Keratinocyte (primary cell): ENCODE measurements at regions not wholly inside any gene's neighbourhood (a gene's known extent, or its start where the extent isn't known, plus 50 kb on each side); places are given as distances from the start of the nearest gene placed in this dataset.

ENCODE experiments used
- EZH2 ChIP-seq: IDR thresholded peaks from one replicate; pipeline ENCODE4 v1.6.1; 2012; ENCODE audit warnings: inconsistent platforms, mild to moderate bottlenecking, low read length, moderate library complexity
- TF ChIP-seq, protein P1 (sequence below), 3 experiments: IDR thresholded peaks in 1 of 3; conservative IDR thresholded peaks in 1 of 3; optimal IDR thresholded peaks in 1 of 3; 2 replicates in 2 of 3; 3 replicates in 1 of 3; pipeline versions ENCODE3 to v1.5.1; 2011; ENCODE audit warnings: low read length in 3 of 3, mild to moderate bottlenecking in 3 of 3, moderate library complexity in 2 of 3, control low read depth in 1 of 3, inconsistent platforms in 1 of 3; ENCODE audit not compliant: insufficient read depth in 2 of 3; ENCODE audit errors: extremely low read depth in 1 of 3

DNA sequence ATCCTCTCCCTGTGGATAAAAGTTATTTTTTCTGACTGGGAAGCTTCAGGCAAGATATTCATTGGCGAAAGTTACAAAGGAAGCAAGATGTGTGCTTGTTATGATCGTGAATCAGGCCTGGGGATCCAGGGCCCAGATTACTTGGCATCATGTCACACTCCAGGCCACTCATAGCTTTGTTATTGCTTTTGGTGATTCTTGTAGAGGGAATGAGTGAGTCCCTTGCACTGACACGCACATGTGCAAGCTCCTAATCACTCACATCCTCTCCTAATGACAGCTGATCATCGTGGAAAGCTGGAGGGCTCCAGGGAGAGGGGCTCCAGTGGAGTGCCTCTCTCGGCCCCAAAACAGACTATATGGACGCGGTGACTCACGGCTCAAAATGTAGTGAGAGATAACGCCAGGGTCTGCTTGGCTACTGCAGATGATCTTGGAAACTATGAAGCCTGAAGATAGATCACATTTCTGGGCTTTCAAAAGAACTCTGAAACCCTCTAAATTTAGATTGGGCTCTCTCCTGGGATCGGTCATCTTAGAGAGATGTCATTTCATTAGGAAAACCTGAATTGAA, 481.1 kb upstream of the USP24 start:
- TF ChIP-seq, protein P1, sequence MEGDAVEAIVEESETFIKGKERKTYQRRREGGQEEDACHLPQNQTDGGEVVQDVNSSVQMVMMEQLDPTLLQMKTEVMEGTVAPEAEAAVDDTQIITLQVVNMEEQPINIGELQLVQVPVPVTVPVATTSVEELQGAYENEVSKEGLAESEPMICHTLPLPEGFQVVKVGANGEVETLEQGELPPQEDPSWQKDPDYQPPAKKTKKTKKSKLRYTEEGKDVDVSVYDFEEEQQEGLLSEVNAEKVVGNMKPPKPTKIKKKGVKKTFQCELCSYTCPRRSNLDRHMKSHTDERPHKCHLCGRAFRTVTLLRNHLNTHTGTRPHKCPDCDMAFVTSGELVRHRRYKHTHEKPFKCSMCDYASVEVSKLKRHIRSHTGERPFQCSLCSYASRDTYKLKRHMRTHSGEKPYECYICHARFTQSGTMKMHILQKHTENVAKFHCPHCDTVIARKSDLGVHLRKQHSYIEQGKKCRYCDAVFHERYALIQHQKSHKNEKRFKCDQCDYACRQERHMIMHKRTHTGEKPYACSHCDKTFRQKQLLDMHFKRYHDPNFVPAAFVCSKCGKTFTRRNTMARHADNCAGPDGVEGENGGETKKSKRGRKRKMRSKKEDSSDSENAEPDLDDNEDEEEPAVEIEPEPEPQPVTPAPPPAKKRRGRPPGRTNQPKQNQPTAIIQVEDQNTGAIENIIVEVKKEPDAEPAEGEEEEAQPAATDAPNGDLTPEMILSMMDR (optimal IDR thresholded peaks at IDR 0.05 in 1 of 3, IDR thresholded peaks at IDR 0.05 in 1 of 3, conservative IDR thresholded peaks at IDR 0.05 in 1 of 3; ENCODE audit: extremely low read depth in 1 of 3, insufficient read depth in 2 of 3, low read length in 3 of 3), result no peak
- no peak for TF ChIP-seq EZH2
